COR-L47 (cell line): ENCODE measurements at regions not wholly inside any gene's neighbourhood (a gene's known extent, or its start where the extent isn't known, plus 50 kb on each side); places are given as distances from the start of the nearest gene placed in this dataset.
A peak's percentile ranks its signal among the peaks of the same experiment; 100 is the strongest.

ENCODE experiments used
- DNase-seq: peaks from one replicate; lab custom pipeline; 2025; lab: John Stamatoyannopoulos, UW

GRCh38 chr18:69216321-69216720, 184.4 kb upstream of the DOK6 start:
- peak; percentile 36 for DNase-seq

DNA sequence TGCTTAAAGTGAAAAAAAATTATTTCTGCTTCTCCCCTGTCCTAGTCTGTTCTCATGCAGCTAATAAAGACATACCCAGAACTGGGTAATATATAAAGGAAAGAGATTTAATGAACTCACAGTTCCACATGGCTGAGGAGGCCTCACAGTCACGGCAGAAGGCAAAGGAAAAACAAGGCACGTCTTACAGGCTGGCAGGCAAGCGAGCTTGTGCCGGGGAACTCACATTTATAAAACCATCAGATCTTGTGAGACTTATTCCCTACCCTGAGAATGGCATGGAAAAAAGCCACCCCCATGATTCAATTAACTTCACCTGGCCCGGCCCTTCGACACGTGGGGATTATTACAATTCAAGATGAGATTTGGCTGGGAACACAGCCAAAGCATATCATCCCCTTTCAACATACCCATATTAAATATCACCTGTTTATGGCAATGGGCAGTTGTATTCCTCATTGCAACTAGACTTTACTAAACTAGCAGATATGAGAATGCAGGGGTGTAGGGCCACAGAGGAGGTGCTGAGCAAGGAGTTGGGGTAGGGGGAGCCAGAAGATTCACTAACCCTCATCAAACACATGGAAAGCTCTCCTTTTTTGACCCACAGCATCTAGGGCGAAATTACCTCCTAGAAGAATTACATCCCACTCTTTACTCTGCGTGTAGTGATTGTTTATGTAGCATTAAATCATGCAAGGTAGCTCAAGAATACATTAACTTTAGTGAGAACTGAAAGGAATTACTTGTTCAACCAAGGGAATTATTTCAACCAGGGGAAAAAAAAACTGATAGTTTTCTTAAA, 183.3 kb upstream of the DOK6 start:
- DNase-seq, result peak; percentile 92

DNA sequence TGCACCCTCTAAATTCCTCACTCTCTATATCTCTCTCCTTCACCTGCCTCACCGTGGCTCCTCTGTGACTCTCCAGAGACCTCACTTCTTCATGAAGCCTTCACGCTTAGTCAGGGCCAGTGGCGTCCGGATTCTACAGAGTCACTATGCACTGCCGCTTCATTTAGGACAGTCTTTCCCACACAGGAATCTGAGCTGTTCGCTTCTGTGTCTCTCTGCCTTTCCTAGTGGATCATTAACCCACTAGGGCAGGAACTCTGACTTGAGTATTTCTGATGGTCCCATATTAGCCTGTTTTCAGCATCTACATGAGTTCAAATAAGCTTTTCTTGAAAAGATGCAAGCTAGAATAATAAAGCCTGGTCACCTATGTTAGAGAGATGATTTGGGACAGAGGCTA, 180.2 kb upstream of the DOK6 start:
- DNase-seq, result no peak

DNA sequence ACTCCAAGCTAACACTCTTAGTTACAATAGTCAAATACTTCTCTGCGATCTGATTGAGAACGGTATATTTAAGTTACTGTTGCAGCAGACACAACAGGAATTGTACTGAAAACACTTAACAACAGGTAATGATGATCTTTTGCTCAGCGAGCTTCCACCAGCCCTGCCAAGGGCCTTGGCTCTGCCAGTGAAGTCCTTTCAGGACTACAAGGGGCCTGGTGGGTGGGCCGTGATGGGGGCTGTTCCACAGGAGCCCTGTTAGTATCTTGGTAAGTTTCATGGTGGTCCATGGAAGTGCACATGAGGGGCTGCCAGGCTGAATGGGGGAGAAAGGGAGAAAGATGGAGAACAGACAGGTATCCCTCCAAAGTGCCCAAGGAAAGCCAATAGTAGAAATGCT, 178.6 kb upstream of the DOK6 start:
- DNase-seq, result no peak

- DNase-seq, result no peak
Measured at GRCh38 chr18:69226971-69227370, 173.7 kb upstream of the DOK6 start.

GRCh38 chr18:69230204-69230603, 170.5 kb upstream of the DOK6 start:
- DNase-seq, result no peak

DNA sequence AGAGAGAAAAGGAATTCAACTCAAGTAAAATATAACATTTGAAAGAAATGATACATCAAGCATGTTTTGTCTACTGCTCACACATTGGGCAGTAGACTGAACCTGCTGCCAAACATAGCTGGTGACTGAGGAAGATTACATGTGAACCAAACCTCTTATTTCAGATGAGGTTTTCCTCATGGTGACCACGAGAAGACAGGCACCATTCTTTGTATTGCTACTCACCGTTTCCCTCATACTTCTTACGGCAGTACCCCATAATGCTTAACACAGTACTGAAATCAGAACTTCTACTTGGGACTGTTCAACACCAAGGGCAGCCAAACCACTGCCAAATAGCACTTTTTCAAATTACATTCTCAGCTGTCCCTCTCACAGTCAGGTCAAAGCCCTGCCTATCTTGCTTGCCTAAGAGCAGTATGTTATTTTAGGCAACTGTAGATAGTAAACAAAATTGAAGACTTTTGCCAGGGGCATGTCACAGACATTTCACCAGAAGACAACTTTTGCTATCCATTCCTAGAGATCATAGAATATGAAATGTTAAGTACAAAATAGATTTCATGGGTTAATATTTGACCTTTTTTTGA, 167.1 kb upstream of the DOK6 start:
- DNase-seq, result no peak

DNA sequence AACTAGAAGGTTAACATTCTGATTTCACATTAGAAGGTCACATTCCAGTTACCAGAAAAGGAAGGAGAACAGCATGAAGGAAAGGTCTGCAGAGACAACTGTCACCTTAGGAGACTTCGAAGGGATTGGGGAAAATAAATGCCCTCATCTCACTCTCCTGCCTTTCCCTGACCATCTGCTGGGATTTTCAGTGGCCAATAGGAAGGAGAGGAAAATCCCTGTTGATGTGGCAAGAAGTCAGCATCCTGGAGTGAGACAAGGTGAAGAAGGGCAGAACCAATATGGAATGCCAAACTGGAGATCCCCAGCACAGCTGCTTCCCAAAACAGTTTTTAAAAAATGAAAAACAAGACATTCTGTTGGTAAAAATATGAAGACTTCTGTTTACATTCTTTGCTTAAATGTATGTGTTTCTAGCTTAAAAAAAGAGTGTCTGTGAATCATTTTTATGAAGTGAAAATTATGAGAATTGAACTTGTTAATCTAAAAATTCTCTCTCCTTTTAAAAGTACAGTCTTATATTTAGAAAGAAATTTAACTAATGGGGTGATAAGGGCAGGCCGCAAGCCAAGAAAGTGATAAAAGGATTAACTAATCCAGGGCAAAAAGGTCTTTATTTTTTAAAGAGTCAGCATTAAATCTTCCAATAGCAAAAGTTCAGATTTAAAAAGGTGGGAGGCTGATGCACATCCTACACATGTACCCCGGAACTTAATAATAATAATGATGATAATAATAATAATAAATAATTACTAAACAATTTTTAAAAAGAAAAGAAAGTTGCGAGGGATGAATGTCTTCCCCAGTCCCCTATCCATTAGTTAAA, 160.6 kb upstream of the DOK6 start:
- DNase-seq, result no peak

DNA sequence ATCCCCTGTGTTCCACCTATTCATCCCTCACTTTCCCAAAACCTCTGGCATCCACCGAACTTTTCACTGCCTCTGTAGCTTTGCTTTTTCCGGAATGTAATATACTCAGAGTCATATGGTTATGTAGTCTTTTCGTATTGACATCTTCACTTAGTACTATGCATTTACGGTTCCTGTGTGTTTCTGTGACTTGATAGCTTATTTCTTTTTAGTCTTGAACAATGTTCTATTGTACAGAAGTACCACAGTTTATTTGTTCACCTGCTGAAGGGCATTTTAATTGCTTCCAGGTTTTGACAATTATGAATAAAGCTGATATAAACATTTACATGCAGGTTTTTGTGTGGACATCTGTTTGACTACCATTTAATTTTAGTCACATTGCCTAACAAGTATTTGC, 154.7 kb upstream of the DOK6 start:
- peak; percentile 76 for DNase-seq

DNA sequence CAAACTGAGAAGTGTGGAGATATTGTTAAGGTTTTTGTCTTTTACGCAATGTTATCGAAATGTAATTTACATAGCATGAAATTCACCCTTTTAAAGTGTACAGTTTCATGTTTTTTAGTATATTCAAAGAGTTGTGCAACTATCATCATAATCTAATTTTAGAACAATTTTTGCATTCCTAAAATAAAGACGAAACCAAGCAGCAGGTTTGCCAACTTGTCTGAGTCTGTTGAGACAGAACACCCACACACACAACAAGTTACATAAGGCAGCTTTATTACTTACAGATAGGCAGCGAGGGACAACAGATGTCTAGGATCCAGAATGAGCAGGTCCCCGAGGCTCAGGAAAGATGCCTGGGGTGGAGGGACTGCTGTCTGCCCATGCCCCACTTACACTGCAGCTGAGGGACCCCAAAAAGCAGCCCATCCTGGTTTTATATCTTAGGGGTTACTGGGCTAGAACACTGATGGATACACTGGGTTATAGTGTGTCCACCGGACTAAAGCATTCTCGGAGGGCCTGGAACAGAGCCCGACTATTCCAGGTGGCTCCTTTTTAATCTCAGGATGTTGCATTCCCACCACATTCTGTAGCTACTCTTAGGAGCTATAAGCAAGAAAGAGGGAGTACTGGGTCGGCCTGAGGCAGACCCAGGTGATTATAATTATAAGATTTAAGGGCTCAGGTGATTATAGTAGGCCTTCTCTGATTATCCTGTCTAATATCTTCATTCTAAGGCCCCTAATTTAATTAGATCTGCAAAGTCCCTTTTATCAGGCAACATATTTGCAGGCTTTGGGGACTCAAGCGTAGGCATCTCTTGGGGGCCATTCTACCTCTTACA, 150.2 kb upstream of the DOK6 start:
- no peak for DNase-seq

- DNase-seq, result no peak
Measured at GRCh38 chr18:69257861-69258458, 142.7 kb upstream of the DOK6 start.

GRCh38 chr18:69259282-69259681, 141.4 kb upstream of the DOK6 start:
- DNase-seq, result no peak

GRCh38 chr18:69261406-69261805, 139.3 kb upstream of the DOK6 start:
- no peak for DNase-seq

GRCh38 chr18:69265656-69266055, 135.0 kb upstream of the DOK6 start:
- DNase-seq, result no peak

GRCh38 chr18:69267895-69268294, 132.8 kb upstream of the DOK6 start:
- no peak for DNase-seq

DNA sequence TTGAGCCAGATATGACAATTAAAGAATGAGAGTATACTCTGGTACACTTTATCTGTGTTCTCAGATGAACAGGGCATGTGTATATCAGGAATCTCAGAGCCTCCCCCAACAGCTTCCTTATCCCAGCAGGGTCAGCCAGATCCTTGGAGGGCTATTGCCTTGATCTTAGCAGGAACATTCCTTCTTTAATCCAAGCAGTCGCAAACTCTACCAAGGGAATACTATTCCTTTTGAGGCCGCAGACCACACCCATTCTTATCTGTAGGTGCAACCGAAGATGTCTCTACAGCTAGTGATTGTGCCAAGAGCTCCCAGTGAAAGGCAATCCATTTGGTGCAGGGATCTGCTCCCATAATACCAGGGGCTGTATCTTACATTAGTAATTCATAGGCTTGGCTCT, 118.3 kb upstream of the DOK6 start:
- no peak for DNase-seq

- no peak for DNase-seq
Measured at GRCh38 chr18:69291044-69291443, 109.6 kb upstream of the DOK6 start.

- no peak for DNase-seq
Measured at GRCh38 chr18:69291755-69292154, 108.9 kb upstream of the DOK6 start.

- no peak for DNase-seq
Measured at GRCh38 chr18:69300185-69300584, 100.5 kb upstream of the DOK6 start.

DNA sequence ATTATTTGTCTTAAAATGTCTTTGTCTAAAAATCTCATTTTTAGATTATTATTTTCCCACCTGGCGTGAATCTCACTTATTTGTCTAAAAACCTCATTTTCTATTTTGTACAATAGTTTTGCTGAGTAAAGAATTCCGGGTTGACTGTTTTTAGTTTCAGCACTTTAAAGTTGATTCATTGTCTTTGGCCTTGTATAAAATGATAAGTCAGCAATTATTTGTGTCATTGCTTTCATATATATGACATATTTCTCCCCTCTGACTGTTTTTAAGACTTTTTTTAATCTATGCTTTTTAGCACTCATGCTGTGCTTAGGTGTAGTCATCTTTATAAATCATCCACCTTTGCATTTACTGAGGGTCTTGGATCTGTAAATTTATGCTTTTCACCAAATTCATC, 92.1 kb upstream of the DOK6 start:
- no peak for DNase-seq

- DNase-seq, result peak; percentile 39
Measured at GRCh38 chr18:69326094-69326493, 74.6 kb upstream of the DOK6 start.

DNA sequence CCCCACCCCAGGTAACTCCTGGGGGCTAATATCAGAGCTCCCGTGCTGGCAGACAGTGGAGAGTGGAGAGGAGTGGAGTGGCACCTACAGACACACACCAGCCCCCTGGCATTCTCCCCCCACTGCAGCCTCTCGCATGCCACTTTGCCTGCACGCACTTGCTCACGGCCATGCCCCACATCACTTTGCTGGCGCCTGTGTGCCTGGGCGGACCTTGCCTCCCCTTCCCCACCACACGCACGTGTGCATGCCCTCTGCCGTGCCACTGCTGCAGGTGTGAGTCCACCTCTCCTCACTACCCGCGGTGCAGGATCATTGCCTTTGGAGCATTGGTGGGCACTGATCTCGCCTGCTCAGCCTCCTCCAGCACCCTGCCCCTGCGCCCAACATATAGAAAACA, 72.6 kb upstream of the DOK6 start:
- no peak for DNase-seq
